HG03457 (cell line): ENCODE measurements at regions not wholly inside any gene's neighbourhood (a gene's known extent, or its start where the extent isn't known, plus 50 kb on each side); places are given as distances from the start of the nearest gene placed in this dataset.
"Not testable (repeated sequence)": the region's sequence is repeated elsewhere in the genome, so short reads cannot be mapped to it uniquely, and the experiment has no call there.

ENCODE experiments used
- ATAC-seq: cut with Tn5 transposase; IDR thresholded peaks from one replicate; pipeline ENCODE4 v1.9.1; 2021; ENCODE audit warnings: moderate number of reproducible peaks; ENCODE audit not compliant: unreplicated experiment

DNA sequence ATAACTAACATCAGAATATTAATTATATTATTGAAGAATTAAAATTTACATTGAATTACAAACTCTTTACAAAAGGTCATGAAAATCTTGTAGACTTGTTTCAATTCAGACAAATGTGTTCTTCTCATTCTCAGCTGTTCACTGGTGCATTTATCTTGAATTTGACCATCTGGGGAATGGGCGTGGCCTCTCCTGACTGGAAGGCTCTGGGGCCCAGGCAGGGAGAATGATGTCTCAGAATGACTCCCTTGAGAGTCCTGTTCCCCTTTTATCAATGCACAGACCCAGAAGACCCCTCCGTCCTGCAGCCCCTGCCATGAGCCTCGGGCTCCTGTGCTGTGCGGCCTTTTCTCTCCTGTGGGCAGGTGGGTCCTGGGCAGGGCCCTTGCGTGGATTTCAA lies 242.2 kb upstream of the PRSS1 start:
- ATAC-seq: not testable (repeated sequence)

DNA sequence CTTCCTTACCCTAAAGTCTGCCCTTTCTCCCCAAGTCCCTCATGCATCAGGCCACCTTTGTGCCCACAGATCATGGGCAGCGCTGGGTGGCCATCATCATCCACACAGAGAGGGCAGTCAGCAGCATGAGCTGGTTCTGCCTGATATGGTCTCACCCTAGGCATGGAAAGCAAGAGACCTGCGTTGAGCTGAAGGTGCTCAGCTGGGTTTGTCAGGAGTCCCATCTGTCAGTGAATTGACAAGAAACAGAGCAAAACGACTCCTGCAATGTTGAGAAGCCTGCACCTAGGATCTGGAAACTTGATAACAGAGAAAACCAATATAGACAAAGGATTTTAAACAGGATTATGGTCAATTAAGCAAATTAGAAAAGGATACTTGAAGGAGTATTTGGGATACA lies 242.7 kb upstream of the PRSS1 start:
- ATAC-seq: no peak

DNA sequence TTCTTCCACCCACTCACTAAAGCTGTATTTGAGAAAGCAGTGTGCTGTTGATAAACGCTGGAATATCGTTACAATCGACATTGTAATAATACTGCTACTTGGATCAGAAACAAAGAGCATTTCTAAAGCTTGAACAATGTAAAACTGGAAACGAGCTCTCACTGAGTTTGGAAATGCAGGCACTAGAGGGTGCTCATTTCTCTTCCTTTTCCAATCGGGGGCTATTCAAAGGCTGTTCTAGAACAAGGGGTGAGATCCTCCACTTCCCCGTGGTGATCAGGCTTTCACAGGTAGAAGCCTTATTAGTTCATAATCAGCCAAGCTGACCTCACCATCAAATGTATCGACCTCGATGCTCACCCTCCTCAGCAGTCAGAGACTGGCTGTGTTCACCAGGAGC lies 245.3 kb upstream of the PRSS1 start:
- ATAC-seq: not testable (repeated sequence)

DNA sequence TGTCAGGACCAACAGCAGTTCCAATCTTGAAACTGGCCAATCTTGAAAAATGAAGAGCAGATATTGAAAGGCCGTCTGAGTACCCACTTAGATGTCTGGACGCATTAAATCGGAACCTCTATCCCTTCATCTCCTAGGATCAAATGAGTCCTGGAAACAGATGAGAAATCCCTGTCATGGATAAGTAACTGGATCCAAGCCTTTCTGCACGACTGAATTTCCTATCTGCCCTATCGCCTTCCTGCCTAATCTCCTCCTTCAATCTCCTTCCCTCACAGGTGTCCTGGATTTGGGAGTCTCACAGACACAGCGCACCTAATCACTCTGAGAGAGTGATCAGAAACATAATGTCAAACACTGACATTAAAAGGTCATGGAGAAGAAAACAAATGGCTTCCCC lies 245.2 kb upstream of the PRSS58 start:
- ATAC-seq: no peak

DNA sequence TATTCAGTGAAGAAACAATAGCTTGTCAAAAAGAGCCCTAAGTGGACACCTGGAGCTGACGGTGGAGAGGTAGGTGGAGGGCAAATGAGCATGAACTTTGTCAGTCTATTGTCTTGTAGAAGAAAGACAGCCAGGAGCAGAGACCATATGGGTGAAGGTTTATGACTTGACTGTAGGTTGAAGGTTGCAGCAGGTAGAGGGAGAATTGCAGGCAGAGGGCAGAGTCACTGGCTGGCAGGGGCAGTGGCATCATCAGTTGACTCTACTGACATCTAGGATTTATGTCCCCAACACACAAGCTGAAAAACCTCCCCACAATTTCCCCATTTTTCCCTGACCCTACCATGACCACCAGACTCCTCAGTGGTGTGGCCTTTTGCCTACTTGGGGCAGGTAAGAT lies 243.6 kb upstream of the PRSS58 start:
- ATAC-seq: no peak

DNA sequence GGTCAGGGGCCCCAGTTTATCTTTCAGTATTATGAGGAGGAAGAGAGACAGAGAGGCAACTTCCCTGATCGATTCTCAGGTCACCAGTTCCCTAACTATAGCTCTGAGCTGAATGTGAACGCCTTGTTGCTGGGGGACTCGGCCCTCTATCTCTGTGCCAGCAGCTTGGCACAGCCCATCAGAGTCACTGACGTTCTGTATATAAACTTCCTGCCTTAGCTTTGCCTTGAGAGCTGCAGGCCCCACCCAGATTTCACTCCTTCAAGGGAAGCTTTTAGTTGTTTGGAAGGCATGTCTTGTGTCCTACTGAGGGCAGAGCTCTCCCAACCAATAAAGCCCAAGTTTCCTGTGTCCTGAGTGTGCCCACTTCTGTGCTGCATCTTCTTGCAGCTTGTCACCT lies 242.5 kb upstream of the PRSS58 start:
- ATAC-seq: no peak

DNA sequence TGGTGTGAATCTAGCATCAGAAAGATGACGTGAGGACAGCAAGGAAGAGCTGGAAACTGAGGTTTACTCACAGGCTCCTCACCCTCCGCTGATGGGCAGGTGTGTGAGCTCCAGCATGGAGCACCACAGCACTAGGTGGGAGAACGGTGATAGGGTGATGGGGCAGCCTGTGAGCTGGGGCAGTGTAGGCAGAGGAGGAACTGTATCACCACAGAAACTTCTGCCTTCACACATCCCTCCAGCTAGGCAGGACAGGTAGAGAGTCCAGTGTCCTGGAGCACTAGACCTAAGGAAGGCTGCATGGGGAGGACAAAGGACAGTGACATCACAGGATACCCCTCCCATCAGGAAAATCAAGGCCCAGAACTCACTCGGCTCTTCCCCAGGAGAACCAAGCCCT lies 241.8 kb upstream of the PRSS58 start:
- ATAC-seq: no peak

DNA sequence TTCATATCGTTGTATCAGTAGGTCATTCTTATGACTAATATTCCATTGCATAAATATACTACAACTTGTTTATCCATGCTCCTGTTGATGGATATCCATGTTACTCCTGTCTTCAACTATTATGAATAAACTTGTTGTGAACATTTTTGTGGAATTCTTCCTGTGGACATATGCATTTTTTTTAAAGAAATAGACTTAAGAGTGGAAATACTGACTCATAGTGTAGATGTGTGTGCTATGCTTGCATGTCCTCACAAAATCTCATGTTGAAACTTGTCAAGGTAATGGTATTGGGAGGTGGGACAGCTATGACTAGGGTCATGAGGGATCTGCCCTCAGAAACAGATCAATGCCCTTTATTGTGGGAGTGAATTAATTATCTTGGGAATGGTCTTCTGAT lies 240.5 kb upstream of the PRSS58 start:
- ATAC-seq: no peak

DNA sequence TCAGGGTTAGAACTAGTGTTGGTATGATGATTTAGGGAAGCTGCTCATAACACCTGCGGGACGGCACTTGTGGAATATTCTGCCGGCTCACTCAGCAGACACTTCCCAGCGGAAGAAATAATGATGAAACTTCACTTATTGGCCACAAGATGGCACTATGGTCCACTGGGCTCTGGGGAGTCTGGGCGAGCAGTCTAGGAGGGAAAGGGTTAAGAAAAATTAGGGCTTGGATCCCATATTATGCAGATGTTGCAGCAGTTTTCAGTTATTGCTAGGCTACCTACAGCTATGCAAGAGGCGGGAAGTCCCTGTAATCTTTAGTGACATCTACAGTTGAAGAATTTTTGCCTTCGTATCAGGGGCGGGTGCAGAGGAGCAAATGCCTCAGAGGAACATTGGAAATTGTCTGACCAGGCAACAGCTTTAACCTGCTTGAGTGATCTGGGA lies 238.7 kb upstream of the PRSS58 start:
- ATAC-seq: no peak

DNA sequence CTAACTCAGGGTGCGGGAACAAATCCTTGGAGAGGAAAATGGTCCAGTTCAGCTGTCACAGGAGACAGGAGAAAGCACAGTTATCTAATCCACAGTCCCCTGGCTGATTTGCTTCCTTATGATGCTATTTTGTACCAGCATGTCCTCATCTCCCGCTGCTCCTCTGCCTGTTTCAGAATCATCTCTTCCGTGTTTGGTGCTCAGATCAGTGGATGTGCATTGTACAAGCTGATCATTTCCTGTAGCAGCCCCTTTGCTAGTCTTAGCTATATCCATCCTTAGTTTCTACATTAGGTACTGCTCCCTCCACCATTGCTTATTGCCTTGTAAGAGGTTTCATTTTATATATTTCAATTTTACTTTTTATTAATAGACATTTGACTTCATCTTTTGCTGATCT lies 238.0 kb upstream of the PRSS58 start:
- ATAC-seq: not testable (repeated sequence)

DNA sequence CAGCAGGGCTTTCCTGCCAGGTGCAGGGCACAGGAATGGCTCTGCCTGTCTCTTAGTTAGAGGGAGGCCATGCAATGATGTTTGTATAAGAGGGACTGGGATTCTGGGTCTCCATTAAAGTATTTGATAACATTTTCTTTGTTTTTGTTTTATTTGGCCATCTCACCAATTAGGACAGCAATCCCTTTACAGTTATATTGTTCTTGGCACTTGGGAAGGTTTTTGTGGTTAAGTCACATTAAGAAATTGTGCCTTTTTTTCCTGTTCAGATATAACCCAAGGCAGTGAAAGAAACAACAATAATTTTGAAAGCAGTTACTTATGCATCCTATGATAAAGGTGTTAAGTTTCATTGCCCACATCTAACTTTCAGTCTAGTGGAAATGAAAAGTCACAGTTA lies 237.4 kb upstream of the PRSS58 start:
- ATAC-seq: not testable (repeated sequence)

DNA sequence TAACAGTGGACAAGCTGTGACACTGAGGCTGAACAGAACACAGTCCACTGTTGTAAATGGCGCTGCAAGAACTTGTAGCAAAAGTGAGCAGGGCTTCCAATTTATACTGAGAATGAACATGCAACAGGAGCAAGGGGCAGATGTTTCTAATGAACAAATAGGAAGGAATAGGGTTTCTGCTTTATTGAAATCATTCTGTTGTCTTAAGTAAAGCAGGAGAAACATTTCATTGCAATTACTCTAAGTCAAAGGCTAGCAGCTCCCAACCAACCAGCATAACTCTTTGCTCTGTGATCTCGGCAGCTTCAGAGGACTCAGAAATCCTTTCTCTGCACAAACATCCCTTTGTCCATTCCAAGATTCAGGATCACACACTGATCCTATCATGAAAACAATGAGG lies 236.2 kb upstream of the PRSS58 start:
- ATAC-seq: no peak

DNA sequence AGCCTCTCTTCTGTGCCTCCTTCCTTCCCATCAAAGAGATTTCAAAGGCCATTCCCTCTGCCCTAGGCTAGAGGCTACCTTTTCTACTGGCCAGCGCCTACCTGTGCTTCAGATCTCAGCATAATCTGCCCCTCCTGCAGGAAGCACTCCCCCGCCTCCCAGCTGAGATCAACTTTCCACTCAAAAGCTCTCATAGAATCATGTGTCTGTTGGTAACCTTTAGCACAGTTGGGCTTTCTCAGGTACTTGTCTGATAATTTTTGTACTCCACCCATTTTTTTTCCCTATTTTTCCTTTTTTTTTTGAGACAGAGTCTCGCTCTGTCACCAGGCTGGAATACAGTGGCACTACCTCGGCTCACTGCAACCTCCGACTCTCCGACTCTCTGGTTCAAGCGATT lies 231.0 kb upstream of the PRSS58 start:
- no peak for ATAC-seq

DNA sequence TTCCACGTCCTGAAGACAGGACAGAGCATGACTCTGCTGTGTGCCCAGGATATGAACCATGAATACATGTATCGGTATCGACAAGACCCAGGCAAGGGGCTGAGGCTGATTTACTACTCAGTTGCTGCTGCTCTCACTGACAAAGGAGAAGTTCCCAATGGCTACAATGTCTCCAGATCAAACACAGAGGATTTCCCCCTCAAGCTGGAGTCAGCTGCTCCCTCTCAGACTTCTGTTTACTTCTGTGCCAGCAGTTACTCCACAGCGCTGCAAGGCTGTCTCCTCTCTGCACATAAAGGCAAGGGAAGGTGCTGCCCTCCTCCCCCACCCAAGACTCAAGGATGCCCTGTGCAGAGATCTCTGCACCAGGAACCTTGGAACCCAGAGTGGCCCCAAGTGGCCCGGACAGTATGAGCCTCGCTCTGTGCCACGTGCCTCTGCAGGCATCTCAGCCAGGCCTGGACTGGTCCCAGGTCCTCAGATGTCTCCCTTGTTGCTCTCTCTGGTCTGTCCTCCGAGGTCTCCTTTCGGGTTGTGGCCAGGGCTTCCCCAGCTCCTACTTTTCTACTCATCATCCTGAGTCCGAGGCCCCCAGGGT lies 230.3 kb upstream of the PRSS58 start:
- ATAC-seq: no peak

DNA sequence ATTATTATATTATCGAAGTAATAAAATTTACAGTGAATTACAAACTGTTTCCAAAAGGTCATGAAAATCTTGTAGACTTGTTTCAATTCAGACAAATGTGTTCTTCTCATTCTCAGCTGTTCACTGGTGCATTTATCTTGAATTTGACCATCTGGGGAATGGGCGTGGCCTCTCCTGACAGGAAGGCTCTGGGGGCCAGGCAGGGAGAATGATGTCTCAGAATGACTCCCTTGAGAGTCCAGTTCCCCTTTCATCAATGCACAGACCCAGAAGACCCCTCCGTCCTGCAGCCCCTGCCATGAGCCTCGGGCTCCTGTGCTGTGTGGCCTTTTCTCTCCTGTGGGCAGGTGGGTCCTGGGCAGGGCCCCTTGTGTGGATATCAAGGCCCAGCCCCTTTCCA lies 229.7 kb upstream of the PRSS58 start:
- ATAC-seq: not testable (repeated sequence)

DNA sequence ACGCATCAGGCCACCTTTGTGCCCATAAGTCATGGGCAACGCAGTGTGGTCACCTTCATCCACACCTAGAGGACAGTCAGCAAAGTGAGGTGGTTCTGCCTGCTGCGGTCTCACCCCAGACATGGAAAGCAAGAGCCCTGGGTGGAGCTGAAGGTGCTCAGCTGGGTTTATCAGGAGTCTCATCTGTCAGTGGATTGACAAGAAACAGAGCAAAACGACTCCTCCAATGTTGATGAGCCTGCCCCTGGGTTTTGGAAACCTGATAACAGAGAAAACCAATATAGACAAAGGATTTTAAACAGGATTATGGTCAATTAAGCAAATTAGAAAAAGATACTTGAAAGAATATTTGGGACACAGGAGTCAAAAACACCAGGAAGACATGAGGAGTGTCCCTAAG lies 229.3 kb upstream of the PRSS58 start:
- ATAC-seq: no peak

DNA sequence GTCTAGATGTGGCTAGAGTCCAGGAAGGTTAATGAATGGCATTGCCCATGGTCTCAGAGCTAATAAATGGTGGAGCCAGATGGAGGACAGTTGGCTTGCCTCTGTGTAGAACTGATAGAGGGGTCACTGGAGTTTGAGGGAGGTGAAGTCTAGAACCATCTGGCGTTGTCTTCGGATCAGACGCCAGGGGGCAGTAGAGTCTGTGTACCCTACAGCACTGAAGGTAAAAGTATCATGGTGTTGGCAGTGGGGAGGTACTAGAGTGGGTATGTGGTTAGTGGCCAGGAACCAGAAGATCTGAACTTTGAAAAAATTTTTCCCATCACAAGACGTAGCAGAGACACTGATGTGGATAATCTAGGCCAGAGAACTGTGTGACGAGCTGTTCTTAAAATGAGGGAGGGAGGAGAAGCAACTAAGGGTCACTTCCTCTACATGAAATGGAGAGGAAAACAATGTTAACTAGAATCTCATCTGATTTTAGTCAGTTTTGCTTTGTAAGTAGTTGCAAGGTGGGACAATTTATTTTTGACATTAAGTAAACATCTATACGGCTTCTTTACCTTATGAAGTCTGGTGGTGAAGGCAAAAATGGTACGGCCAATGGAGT lies 227.9 kb upstream of the PRSS58 start:
- ATAC-seq: no peak

DNA sequence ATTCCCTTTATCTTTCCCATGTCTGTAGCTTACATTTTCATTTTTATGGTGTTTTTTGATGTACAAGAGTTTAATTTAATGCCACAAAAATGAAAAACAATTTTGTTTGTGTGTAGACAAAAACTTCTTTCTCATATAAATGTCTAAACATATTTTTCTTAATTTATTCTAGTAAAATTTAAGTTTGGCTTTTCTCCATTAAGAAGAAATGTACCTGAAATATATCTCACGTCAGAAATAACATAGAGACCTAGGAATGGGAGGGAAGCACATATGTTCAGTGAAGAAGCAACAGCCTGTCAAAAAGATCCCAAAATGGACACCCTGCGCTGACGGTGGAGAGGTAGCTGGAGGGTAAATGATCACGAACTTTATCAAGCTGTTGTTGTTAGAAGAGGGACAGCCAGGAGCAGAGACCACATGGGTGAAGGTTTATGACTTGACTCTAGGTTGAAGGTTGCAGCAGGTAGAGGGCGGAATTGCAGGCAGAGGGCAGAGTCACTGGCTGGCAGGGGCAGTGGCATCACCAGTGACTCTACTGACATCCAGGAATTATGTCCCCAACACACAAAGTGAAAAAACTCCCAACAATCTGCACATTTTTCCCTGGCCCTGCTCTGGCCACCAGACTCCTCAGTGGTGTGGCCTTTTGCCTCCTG lies 225.9 kb upstream of the PRSS58 start:
- no peak for ATAC-seq

DNA sequence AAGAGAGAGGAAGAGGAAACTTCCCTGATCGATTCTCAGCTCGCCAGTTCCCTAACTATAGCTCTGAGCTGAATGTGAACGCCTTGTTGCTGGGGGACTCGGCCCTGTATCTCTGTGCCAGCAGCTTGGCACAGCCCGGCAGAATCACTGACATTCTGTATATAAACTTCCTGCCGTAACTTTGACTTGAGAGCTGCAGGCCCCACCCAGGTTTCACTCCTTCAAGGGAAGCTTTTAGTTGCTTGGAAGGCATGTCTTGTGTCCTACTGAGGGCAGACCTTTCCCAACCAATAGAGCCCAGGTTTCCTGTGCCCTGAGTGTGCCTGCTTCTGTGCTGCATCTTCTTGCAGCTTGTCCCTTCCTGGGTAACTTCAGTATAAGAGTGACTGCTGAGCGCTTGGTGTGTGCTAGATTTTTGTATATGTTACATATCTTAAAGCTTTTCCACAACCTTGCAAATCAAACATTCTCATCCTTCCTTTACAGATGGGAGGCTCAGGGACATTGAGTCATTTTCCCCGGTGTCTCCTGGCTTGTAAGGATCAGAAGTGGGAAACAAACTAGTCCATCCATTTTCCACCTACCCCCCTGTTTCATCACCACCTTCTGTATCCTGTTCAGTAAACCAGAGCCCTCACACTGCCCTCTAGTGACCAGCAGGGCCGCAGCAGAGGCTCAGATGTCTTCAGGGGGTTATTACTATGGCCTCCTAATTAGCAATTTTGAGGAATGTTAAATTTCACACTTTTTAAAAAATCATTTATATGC lies 225.2 kb upstream of the PRSS58 start:
- no peak for ATAC-seq

DNA sequence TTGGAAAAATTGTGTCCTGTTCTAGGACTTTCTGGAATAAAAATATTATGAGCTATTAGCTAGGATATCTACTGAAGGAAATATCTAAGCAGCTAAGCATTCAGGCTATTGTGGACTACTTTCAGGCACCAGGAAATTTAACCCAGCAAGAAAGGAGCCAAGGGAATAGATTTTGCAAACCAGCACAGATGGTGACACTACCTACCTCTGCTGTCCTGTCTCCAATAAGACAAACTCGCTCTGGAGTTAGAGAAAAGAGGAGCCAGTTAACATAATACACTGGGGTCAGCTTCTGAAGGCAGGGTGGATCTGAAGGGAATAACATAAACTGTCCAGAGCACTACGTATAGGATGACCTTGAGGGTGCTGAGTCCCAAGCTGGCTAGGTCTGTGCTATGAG lies 223.7 kb upstream of the PRSS58 start:
- ATAC-seq: no peak

DNA sequence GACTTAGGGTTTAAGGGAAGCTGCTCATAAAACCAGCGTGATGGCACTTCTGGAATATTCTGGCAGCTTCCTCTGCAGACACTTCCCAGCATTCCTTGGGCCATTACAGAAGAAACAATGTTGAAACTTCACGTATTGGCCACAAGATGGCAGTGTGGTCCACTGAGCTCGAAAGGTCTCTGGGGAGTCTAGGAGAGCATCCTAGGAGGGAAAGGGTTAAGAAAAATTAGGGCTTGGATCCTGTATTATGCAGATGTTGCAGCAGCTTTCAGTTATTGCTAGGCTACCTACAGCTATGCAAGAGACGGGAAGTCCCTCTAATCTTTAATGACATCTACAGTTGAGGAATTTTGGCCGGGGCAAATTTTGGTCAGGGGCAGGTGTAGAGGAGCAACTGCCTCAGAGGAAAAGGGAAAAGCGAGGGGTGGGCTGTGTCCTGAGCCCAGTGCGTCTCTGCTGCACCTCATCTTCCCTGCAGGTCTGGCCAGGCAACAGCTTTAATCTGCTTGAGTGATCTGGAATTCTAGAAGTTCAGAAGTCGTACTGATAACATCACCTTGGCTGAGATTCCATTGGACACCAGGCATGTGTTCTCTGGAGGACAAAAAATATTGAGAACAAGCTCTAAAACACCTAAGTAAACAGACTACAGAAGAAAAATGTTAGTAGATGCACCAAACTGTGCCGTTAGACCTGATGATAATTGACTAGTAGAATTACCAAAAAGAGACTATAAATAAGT lies 220.8 kb upstream of the PRSS58 start:
- no peak for ATAC-seq
